HCT116 (cell line): ENCODE measurements at regions not wholly inside any gene's neighbourhood (a gene's known extent, or its start where the extent isn't known, plus 50 kb on each side); places are given as distances from the start of the nearest gene placed in this dataset.
"Not testable (repeated sequence)": the region's sequence is repeated elsewhere in the genome, so short reads cannot be mapped to it uniquely, and the experiment has no call there.

Experiments
- ATAC-seq: fragments of 200-7000 bp; cut with Tn5 transposase; 2 replicates; pipeline ENCODE4 v1.9.1; 2020; ENCODE audit warnings: mild to moderate bottlenecking, moderate library complexity
- BruUV-seq: library from RNA; stranded (reverse); fragments of 400-500 nt; replicated peaks from 2 replicates; lab custom pipeline; 2021; lab: Mats Ljungman, UMichigan
- CTCF ChIA-PET: fragments of 300-600 bp; sonication (Branson Sonifier 250); formaldehyde crosslinking; loops from one replicate; lab custom pipeline; 2021; ENCODE audit warnings: antibody characterized with exemption; lab: Charles Lee
- POLR2A ChIA-PET: fragments of 300-600, 350-600 bp; sonication (Branson Sonifier 250); formaldehyde crosslinking; loops from one replicate; lab custom pipeline; 2021; ENCODE audit warnings: antibody characterized with exemption; lab: Charles Lee
- RAD21 ChIA-PET, 2 experiments: fragments of 300-600 bp; sonication (Branson Sonifier 250); formaldehyde crosslinking; loops; one replicate each; lab custom pipeline; 2023; ENCODE audit warnings: low total read pairs in 2 of 2; ENCODE audit not compliant: uncharacterized antibody in 2 of 2, unreplicated experiment in 2 of 2, low non-redundant PET in 1 of 2; lab: Charles Lee
- DNase-seq: peaks from one replicate; pipeline ENCODE4 v3.0.0-alpha.2; 2010; ENCODE audit warnings: low read depth, low spot score
- H2AFZ ChIP-seq: fragments of 200-600 bp; shearing (Covaris generic), sonication (generic); 2 replicates; pipeline ENCODE4 v1.6.1; 2017; ENCODE audit warnings: low read depth, mixed run types, mixed read lengths, antibody characterized with exemption, low read length; ENCODE audit not compliant: poor library complexity, severe bottlenecking
- H3K27ac ChIP-seq: 2 replicates; pipeline ENCODE4 v1.5.1; 2012; ENCODE audit warnings: low read depth, low read length
- H3K27me3 ChIP-seq: fragments of 200-600 bp; sonication (generic); 2 replicates; pipeline ENCODE4 v1.6.1; 2016; ENCODE audit warnings: mixed run types, low read length, mixed read lengths; ENCODE audit not compliant: insufficient read depth
- H3K36me3 ChIP-seq, 2 experiments: fragments of 200-500 bp in 1 of 2; fragments of 200-600 bp in 1 of 2; sonication (Bioruptor generic) in 1 of 2; sonication (generic) in 1 of 2; 2 replicates each; pipeline versions ENCODE4 v1.5.1 to v1.6.1; 2014 to 2016; ENCODE audit warnings: low read length in 2 of 2, inconsistent platforms in 1 of 2, mixed read lengths in 1 of 2, mixed run types in 1 of 2; ENCODE audit not compliant: insufficient read depth in 2 of 2, control insufficient read depth in 1 of 2
- H3K4me1 ChIP-seq, 2 experiments: fragments of 200-600 bp in 1 of 2; sonication (generic) in 1 of 2; 2 replicates each; pipeline versions ENCODE4 v1.5.1 to v1.6.1; 2012 to 2017; ENCODE audit warnings: low read length in 2 of 2, inconsistent platforms in 1 of 2, mild to moderate bottlenecking in 1 of 2, mixed read lengths in 1 of 2, mixed run types in 1 of 2, moderate library complexity in 1 of 2; ENCODE audit not compliant: insufficient read depth in 2 of 2, control insufficient read depth in 1 of 2
- H3K4me2 ChIP-seq: fragments of 200-600 bp; sonication (generic); 2 replicates; pipeline ENCODE4 v1.6.1; 2017; ENCODE audit warnings: mixed run types, low read length, mixed read lengths
- H3K4me3 ChIP-seq, 2 experiments: fragments of 200-600 bp in 1 of 2; sonication (generic) in 1 of 2; replicated peaks in 1 of 2; 2 replicates each; pipeline ENCODE4 v1.5.1; 2011 to 2016; ENCODE audit warnings: low read length in 2 of 2, control low read depth in 1 of 2, low read depth in 1 of 2, mild to moderate bottlenecking in 1 of 2, mixed read lengths in 1 of 2, mixed run types in 1 of 2
- H3K79me2 ChIP-seq: fragments of 200-600 bp; sonication (generic); 2 replicates; pipeline ENCODE4 v1.6.1; 2017; ENCODE audit warnings: mild to moderate bottlenecking, mixed run types, low read length, moderate library complexity, mixed read lengths; ENCODE audit not compliant: insufficient read depth
- H3K9ac ChIP-seq: fragments of 200-600 bp; sonication (generic); 2 replicates; pipeline ENCODE4 v1.6.1; 2016; ENCODE audit warnings: low read length, mixed read lengths
- H3K9me2 ChIP-seq: fragments of 200-600 bp; sonication (generic), shearing (Covaris generic); 2 replicates; pipeline ENCODE4 v1.6.1; 2017; ENCODE audit warnings: mixed run types, mild to moderate bottlenecking, moderate library complexity; ENCODE audit not compliant: insufficient read depth
- H3K9me3 ChIP-seq, 2 experiments: fragments of 200-500 bp in 1 of 2; fragments of 200-600 bp in 1 of 2; sonication (Bioruptor generic) in 1 of 2; sonication (generic) in 1 of 2; 2 replicates each; pipeline ENCODE4 v1.6.1; 2014 to 2017; ENCODE audit warnings: low read length in 2 of 2, mixed read lengths in 2 of 2, inconsistent platforms in 1 of 2, low read depth in 1 of 2, mild to moderate bottlenecking in 1 of 2, mixed run types in 1 of 2, moderate library complexity in 1 of 2; ENCODE audit not compliant: control insufficient read depth in 1 of 2, insufficient read depth in 1 of 2
- H4K20me1 ChIP-seq: fragments of 200-600 bp; sonication (generic), shearing (Covaris generic); 2 replicates; pipeline ENCODE4 v1.6.1; 2017; ENCODE audit warnings: mixed run types, mild to moderate bottlenecking, moderate library complexity; ENCODE audit not compliant: insufficient read depth
- intact Hi-C: fragments of 100-400 bp; cut with micrococcal nuclease; formaldehyde crosslinking; loops from 2 replicates; pipeline ENCODE4 v1.10.0; 2022

- intact Hi-C loops, H3K9me3 ChIP-seq, BruUV-seq, H2AFZ ChIP-seq, H4K20me1 ChIP-seq, H3K36me3 ChIP-seq, POLR2A ChIA-PET, ATAC-seq, RAD21 ChIA-PET, H3K27me3 ChIP-seq, CTCF ChIA-PET, H3K79me2 ChIP-seq, DNase-seq, H3K27ac ChIP-seq, H3K9ac ChIP-seq, H3K4me3 ChIP-seq, H3K4me2 ChIP-seq, H3K9me2 ChIP-seq, H3K4me1 ChIP-seq: not testable (repeated sequence)
Observed at GRCh38 chr18:14991934-14992445, 244.0 kb downstream of the ANKRD30B start.

GRCh38 chr18:14992758-14993157, 244.8 kb downstream of the ANKRD30B start:
- H3K79me2 ChIP-seq, ATAC-seq, CTCF ChIA-PET, H3K9me2 ChIP-seq, H3K4me2 ChIP-seq, H3K4me1 ChIP-seq, H4K20me1 ChIP-seq, H3K9me3 ChIP-seq, H2AFZ ChIP-seq, POLR2A ChIA-PET, intact Hi-C loops, H3K27me3 ChIP-seq, H3K4me3 ChIP-seq, DNase-seq, BruUV-seq, H3K36me3 ChIP-seq, H3K27ac ChIP-seq, RAD21 ChIA-PET, H3K9ac ChIP-seq: not testable (repeated sequence)

- H3K4me2 ChIP-seq, BruUV-seq, H3K9me2 ChIP-seq, H4K20me1 ChIP-seq, H3K9me3 ChIP-seq, intact Hi-C loops, H3K4me1 ChIP-seq, RAD21 ChIA-PET, H3K36me3 ChIP-seq, DNase-seq, H2AFZ ChIP-seq, H3K4me3 ChIP-seq, H3K27me3 ChIP-seq, CTCF ChIA-PET, H3K9ac ChIP-seq, H3K27ac ChIP-seq, H3K79me2 ChIP-seq, POLR2A ChIA-PET: not testable (repeated sequence)
- ATAC-seq = peak; percentile 58; the same call in 1 of the 2 replicates
Observed at GRCh38 chr18:14995023-14995422, 247.1 kb downstream of the ANKRD30B start.
